Transverse colon (tissue), 4 donors: ENCODE measurements at regions not wholly inside any gene's neighbourhood (a gene's known extent, or its start where the extent isn't known, plus 50 kb on each side); places are given as distances from the start of the nearest gene placed in this dataset.

Experiments
- EP300 ChIP-seq: sonication (generic); formaldehyde crosslinking; IDR thresholded peaks from one replicate; pipeline ENCODE4 v1.6.1; 2017; ENCODE audit warnings: antibody characterized with exemption, low read depth
- POLR2A ChIP-seq: fragments of 450-650 bp; IDR thresholded peaks from one replicate; pipeline ENCODE4 v1.6.1; 2016; ENCODE audit warnings: antibody characterized with exemption, mild to moderate bottlenecking, moderate library complexity
- POLR2AphosphoS5 ChIP-seq, 3 donors: sonication (generic); formaldehyde crosslinking; IDR thresholded peaks; one replicate each; pipeline ENCODE4 v1.6.1; 2016; ENCODE audit warnings: antibody characterized with exemption in 3 of 3
- TF ChIP-seq, protein P1 (sequence below), 5 experiments: fragments of 200-600 bp in 3 of 5; fragments of 450-650 bp in 2 of 5; sonication (generic) in 3 of 5; IDR thresholded peaks; 1 replicate in 2 of 5; 2 replicates in 3 of 5; pipeline ENCODE4 v1.5.1; 2016 to 2017; ENCODE audit warnings: antibody characterized with exemption in 5 of 5, inconsistent platforms in 3 of 5, mild to moderate bottlenecking in 2 of 5, moderate library complexity in 1 of 5

DNA sequence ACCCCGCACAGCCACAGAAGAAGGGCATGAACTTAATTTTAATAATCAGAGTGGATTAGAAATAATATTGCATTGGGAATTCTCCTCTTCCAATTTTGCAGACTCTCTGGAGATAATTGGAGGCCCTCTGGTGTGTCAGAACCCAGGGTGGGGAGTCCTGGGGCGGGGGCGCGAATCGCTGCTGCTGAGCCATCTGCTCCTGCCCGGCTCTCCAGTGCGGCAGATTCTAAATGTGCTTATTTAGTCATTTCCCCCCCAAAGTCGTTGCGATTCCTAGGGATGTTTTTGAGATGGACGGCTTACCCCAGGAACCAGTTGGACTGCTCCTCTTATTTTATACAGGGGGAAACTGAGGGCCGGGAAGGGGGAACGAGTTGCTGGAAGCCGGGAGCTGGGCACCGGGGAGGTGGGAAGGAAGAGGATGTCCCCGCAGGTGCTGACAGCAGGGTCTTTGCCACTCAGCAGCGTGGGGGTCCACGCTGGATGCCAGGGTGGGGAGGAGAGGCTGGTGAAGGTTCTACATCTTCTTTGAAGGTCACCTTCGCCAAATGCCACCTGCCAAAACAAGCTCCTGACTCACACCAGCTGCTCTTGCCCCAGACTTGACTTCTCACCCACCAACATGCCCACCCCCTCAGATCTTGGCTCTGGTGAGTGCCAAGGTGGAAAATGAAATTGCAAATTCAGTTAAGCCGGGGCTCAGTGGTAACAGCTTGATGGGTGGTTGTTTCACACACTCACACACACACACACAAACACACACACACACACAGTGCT, 91.3 kb upstream of the PRR23E start:
- TF ChIP-seq POLR2AphosphoS5 (IDR thresholded peaks at IDR 0.05) (no peak), EP300 (no peak), POLR2A (no peak)
- TF ChIP-seq, protein P1, sequence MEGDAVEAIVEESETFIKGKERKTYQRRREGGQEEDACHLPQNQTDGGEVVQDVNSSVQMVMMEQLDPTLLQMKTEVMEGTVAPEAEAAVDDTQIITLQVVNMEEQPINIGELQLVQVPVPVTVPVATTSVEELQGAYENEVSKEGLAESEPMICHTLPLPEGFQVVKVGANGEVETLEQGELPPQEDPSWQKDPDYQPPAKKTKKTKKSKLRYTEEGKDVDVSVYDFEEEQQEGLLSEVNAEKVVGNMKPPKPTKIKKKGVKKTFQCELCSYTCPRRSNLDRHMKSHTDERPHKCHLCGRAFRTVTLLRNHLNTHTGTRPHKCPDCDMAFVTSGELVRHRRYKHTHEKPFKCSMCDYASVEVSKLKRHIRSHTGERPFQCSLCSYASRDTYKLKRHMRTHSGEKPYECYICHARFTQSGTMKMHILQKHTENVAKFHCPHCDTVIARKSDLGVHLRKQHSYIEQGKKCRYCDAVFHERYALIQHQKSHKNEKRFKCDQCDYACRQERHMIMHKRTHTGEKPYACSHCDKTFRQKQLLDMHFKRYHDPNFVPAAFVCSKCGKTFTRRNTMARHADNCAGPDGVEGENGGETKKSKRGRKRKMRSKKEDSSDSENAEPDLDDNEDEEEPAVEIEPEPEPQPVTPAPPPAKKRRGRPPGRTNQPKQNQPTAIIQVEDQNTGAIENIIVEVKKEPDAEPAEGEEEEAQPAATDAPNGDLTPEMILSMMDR (IDR thresholded peaks at IDR 0.05), result no peak
